ENCODE measurements at regions not wholly inside any gene's neighbourhood (a gene's known extent, or its start where the extent isn't known, plus 50 kb on each side); places are given as distances from the start of the nearest gene placed in this dataset.

GRCh38 chr17:62150471-62150870 is 85.4 kb upstream of the MED13 start:
- TF ChIP-seq POLR2AphosphoS5 (IDR thresholded peaks at IDR 0.05) (no peak), CTCF (IDR thresholded peaks at IDR 0.05) (no peak), POLR2A (IDR thresholded peaks at IDR 0.05) (no peak)

Data from stomach (tissue), 4 donors.